ENCODE measurements at regions not wholly inside any gene's neighbourhood (a gene's known extent, or its start where the extent isn't known, plus 50 kb on each side); places are given as distances from the start of the nearest gene placed in this dataset.

DNA sequence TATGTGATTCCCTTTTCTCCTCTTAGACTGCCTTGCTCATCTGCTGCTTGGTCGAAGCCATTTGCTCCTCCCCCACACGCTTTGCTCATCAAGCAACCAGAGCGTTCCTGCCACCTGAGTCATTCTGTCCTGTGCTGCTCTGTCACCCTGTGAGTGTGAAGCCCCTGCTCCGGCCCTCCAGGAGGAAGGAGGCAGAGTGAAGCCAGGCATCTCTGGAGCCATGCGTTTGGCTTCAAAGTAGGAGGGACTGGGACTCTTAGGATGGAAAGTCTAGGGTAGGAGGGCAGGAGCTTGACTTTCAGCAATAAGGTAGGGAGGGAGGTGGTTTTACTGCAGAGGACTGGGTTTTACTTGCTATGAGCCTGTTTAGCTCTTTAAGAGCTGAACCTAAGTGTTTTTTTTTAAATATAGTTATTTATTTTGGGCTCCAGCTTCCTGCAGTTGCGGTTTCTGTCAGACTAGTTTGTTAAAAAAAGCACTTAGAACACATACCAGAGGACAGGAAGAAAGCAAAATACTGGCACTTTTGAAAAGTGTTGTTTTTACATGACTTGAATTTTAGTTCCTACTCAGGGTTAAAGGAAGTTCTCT is 63.6 kb downstream of the SPINK2 start:
- DNase-seq (ENCODE audit: low read depth, low spot score) = peak; percentile 91
- H3K4me3 ChIP-seq (ENCODE audit: low read length) = peak overlapping the region; percentile 44

DNA sequence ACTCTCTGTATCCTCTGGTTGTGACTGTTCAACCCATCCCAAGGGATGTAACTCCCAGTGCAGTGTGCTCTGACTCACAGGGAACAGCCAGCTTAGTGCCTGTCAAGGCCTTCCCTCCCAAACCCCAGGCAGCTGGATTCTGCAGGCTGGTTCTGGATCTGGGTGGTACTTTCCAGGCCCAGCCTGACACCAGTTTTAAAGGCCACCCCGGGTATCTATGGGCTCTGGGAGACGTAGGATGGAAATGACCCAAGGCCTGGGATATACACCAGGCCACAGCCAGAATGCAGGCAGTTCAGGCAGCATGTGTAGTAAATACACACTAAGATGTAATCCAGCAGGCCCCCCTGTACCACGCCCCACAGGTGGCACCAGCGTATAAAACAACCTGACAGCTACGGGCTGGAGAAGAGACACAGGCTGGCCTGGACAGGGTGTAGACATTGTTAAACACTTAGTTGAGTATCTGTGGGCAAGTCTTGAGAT is 64.2 kb downstream of the SPINK2 start:
- H3K4me3 ChIP-seq (ENCODE audit: low read length) = peak overlapping the region; percentile 44; the same call in 1 of the 2 replicates
- no peak for DNase-seq (ENCODE audit: low read depth, low spot score)

DNA sequence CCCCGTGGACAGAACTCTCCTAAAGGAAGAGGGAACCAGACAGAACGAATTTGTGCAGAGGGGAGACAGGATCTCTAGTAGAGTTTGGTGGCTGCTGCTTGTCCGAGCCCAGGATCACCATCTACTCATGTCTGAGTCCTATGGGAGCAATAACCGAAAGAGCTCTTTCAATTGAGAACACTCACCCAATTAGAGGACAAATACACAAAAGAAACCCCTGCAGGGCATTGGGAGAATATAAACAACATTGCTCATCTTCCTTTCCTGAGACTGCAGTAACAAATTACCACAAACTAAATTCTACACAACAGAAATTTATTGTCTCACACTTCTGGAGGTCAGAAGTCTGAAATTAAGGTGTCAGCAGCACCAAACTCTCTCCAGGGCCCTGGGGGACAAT is 65.6 kb downstream of the SPINK2 start:
- H3K4me3 ChIP-seq (ENCODE audit: low read length) = no peak overlapping the region
- no peak for DNase-seq (ENCODE audit: low read depth, low spot score)

DNA sequence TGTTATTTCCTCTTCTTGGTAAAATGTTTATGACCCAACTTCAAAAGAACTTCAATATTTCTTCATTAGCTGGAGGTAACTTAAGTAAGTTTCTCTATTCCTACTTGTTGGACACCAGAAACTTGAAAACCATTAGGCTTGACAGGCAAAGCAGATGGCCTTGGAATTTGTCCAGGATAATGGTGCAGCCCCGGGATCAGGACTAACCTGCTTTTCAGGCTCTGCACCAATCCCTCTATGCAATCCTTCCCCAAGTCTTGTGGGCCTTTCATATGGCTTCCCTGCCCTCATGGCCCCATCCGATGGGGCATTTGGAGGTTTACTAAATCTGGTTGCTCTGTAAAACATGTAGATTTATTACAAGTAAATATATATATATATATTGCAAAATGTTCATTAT is 68.5 kb downstream of the SPINK2 start:
- DNase-seq (ENCODE audit: low read depth, low spot score) = no peak
- no peak overlapping the region for H3K4me3 ChIP-seq (ENCODE audit: low read length)

DNA sequence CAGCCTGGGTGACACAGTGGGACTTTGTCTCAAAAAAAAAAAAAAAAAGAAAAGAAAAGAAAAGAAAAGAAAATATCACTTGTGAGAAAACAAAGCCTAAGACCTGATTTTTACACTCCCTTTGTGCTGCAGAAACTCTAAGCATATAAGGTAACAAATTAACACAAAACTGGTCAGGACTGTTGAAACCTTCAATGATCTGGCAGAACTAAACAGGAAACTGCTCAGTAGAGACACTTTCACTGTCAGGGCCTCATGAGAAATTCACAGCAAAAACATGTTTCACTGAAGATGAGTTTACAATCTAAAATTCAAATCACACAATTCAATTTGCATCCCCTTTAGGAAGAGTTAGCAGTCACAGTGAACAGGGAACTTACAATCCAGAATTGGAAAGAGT is 69.1 kb upstream of the HOPX start:
- no peak for DNase-seq (ENCODE audit: low read depth, low spot score)
- H3K4me3 ChIP-seq (ENCODE audit: low read length) = no peak overlapping the region

DNA sequence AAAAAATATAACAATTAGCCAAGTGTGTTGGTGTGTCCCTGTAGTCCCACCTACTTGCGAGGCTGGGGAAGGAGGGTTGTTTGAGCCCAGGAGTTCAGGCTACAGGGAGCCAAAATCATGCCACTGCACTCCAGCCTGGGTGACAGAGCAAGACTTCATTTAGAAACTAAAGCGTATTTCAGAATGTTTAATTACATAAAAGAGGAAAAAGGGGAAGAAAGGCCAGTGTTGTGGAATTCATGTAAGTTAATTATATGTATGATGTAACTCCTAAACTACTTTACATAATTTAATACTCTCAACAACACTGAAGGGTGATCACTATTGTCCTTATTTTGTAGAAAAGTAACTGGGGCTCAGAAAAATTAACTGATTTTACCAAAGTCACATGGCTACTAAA is 67.2 kb upstream of the HOPX start:
- DNase-seq (ENCODE audit: low read depth, low spot score) = no peak
- no peak overlapping the region for H3K4me3 ChIP-seq (ENCODE audit: low read length)

DNA sequence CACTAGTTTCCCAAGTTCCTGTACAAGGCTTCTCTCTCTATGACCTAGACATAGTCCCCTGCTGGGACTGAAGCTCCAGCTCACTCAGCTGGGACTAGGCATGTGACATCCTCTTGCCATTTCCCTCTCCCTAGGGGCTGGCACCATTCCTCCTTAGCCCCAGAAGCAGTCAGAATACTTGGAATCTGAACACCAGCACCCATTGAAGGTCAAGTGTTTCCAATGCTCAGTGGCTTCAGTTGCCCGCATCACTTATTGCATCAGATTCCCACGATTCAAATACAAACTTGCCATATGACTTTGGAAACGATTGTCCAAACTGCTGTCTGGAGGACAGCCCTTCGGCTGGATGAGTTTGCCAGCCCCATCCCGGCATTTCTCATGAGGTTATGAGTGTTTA is 65.5 kb upstream of the HOPX start:
- no peak overlapping the region for H3K4me3 ChIP-seq (ENCODE audit: low read length)
- DNase-seq (ENCODE audit: low read depth, low spot score) = no peak

DNA sequence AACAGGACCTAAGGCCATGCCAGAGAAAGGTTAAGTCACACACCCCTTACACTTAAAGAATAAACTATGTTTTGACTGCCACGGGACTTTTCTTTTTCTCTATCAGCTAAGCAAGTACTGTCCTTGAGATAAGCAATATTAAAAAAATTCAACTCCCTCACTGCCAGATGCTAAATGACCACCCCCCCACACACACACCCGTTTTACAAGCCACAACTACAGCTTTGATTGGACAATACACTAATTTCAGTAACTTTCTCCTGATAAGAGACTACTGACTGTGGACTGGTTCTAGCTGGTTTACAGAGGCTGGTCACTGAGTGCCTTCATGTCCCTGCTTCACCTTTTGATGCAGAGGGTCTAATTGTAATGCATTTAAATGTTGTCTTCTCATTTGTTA is 63.9 kb upstream of the HOPX start:
- no peak overlapping the region for H3K4me3 ChIP-seq (ENCODE audit: low read length)
- DNase-seq (ENCODE audit: low read depth, low spot score) = no peak

DNA sequence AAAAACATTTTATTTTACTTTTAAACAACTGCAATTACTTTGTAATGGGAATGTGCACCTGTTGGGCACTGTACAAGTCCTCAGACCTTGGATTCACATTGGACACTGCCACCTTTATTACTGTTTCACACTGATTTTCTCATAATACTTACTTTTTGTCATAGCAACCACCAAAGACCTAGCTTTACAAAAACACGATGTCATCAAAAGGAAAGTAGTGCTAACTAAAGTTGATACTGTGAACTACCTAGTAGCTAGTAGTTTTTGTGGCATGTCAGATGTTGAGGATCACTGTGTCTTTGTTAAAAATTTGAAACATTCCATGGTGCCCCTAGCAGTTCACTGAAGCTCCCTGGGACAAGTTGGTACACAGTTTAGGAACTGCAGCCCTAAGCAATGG is 62.9 kb upstream of the HOPX start:
- no peak overlapping the region for H3K4me3 ChIP-seq (ENCODE audit: low read length)
- no peak for DNase-seq (ENCODE audit: low read depth, low spot score)

DNA sequence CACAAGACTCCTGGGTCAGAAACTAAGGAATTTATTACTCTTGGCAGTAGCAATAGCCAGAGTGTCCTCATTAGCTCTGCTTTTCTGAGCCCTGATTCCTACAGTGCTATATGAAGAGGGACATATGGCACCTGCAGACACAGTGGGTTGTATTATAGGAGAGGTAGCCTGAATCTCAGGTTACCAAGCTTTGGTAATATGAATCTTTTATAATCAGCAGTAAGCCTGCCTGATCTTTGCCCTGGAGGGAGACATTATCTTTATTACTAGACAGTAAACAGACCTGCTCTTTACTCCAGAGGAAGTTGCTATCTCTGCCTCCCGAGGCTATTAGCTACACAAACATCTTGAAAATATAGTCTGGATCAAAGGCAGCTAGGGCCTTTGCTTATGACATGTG is 62.5 kb upstream of the HOPX start:
- DNase-seq (ENCODE audit: low read depth, low spot score) = no peak
- H3K4me3 ChIP-seq (ENCODE audit: low read length) = no peak overlapping the region

DNA sequence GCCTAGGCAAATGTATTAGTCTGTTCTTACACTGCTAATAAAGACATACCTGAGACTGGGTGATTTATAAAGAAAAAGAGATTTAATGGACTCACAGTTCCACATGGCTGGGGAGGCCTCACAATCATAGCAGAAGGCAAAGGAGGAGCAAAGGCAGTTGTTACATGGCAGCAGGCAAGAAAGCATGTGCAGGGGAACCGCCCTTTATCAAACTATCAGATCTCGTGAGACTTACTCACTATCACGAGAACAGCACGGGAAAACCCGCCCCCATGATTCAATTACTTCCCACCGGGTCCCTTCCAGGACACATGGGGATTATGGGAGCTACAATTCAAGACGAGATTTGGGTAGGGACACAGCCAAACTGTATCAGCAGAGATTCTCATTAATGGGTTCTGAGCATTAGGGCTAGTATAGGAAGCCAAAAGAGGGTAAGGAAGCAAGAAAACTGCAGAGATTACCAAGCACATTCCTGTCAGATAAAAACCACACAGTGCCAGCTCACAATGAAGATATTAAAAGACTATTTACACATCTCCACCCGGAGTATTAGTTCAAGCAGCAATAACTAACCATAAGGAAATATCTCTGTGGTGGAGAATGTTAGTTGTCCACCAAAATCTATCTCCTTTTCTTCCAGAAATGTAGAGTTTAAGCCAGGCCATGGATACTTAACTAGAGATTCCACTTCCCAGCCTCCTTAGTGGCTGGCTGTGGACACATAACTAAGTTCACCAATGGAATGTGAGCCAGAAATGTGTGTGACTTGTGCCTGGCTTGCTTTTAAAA is 61.2 kb upstream of the HOPX start:
- no peak for DNase-seq (ENCODE audit: low read depth, low spot score)
- no peak overlapping the region for H3K4me3 ChIP-seq (ENCODE audit: low read length)

DNA sequence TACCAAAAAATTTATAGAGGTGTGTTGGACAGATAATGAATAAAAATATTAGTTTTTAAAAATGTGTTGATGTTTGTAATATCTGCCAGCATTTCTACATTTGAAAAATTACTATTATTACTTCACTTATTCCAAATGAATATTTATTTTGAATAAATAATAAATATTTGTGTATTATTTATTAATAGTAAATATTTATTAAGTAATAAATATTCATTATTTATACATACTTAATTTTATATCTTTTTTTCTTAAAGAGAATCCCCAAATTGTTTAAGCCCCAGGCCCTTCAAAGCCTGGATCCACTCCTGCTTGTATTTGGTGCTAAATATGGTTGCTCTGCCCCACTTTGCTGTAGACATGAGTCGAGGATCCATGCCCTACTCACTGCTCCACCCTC is 60.5 kb upstream of the HOPX start:
- no peak for DNase-seq (ENCODE audit: low read depth, low spot score)
- H3K4me3 ChIP-seq (ENCODE audit: low read length) = no peak overlapping the region

DNA sequence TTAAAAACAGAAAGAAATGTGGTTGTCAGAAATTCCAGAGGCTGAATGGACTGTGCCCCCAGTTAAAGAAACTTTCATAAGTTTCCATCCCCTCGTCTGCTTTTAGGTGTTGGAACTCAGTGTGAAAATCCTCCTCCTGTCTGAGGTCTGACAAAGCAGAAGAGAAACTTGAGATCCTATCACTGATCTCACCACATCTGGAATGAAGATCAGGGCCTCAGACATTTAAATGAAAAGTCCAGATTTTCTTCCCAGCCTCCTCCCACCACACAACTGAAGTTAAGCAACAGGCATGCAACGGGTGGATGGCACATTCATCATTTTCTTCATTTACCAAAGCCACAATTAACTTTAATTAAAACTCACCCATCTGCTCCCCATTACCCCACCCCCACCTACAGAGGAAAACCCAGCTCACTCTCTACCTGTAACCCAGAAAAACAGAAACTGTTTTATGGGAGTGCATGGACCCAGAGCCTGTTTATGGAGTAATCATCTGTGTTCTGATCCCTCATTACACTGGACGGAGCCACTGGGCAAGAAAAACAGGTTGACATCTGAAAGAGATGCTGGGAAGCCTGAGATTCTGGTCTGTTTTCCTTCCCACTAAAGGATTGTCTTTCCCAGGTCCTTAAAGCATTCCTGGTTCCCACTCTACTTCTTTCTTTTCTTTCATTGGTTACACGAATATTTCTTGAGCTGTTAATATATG is 58.1 kb upstream of the HOPX start:
- no peak overlapping the region for H3K4me3 ChIP-seq (ENCODE audit: low read length)
- no peak for DNase-seq (ENCODE audit: low read depth, low spot score)

DNA sequence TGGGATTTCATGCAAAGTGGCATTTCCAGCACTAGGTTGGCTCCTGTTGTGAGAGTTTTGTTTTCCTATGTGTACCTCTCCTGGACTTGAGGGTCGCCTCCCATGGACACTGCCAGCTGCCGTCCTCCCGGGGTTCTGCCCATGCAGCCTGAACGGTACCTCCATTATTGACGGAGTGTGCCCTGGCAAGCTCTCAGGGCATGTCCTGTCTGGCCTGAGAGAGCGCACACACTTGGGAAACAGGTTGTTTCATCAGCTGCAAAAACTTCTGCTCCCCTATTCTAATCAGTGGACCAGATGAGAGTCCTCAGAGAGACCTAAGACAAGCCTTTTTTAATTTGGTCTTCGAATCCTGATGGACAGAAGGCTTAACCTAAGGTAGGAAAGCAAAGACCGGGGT is 56.6 kb upstream of the HOPX start:
- no peak for DNase-seq (ENCODE audit: low read depth, low spot score)

DNA sequence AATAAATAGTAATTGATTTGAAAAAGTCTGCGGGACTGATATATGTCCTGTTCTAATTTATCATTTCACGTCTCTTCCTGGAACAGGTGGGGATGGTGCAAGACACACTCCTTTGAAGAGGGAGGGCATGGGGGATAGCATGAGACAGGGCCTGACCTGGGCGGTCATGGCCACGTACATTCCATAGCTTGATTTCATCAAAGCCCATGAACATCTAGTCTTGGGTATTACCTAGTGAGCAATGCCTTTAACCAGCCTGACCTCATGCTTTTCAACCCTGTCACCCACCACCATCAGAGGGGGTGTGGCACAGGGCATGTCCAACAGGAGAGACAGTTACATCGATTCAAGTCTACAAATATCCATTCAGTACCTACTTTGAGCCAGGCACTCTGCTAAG is 52.3 kb upstream of the HOPX start:
- no peak overlapping the region for H3K4me3 ChIP-seq (ENCODE audit: low read length)
- no peak for DNase-seq (ENCODE audit: low read depth, low spot score)

More for the DNA sequence above, 56.6 kb upstream of the HOPX start:
- H3K4me3 ChIP-seq (ENCODE audit: low read length) = no peak overlapping the region

DNA sequence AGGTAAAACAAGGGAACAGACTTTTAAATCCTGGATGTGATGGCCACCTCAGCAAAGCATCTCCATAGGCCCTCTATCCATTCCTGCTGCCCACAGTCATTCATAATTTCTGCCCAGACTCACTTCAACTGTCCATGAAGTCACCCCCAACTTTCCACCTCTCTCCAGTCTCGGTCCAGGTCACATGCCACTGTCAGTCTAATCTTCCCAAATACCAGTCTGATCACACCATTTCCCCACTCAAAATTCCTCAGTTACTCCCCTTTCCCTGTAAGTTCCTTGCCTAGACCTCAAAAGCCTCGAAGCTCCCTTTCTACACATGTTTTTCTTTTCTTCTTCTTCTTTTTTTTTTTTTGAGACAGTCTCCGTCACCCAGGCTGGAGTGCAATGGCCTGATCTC is 51.2 kb upstream of the HOPX start:
- no peak overlapping the region for H3K4me3 ChIP-seq (ENCODE audit: low read length)
- DNase-seq (ENCODE audit: low read depth, low spot score) = no peak

DNA sequence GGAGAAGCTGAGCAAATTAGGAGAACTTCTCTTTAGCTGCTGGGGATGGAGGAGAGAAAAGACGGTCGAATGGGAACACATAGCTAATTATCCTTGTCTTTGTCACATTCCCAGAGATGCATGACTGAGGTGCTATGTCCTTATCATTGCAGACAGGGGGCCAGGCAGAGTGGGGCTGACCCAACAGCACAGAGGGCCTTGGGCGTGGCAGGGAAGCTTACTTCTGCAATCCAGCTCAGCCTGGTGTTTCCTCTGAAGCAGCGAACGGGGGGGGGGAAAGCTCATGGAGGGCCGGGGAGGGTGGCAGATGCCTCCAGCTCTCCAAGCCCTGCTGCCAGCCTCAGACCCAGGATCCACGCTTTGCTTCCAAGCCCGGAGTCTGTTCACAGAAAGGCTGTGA is 50.8 kb upstream of the HOPX start:
- no peak for DNase-seq (ENCODE audit: low read depth, low spot score)
- no peak overlapping the region for H3K4me3 ChIP-seq (ENCODE audit: low read length)
